ENCODE measurements at regions not wholly inside any gene's neighbourhood (a gene's known extent, or its start where the extent isn't known, plus 50 kb on each side); places are given as distances from the start of the nearest gene placed in this dataset.
"Not testable (repeated sequence)": the region's sequence is repeated elsewhere in the genome, so short reads cannot be mapped to it uniquely, and the experiment has no call there.

DNA sequence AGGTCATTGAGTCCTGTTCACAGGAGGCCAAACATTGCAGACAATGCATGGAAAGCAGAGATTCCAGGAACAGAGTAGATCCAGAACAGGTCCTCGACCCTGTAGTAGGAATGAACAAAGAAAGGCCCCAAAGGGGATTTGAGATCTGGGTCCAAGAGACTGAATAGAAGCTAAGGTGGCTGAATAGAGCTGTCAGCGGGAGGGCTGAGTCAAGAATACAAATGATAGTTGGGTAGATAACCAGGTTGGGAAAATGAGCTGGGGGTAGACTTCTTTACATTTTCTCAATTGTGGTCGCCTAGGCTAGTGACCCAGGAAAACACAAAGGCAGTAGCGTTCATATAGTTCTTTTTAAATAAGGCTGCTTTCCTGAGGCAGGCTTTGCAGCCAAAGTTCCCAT, 103.4 kb upstream of the ELMO1 start:
- Mint-ChIP-seq H3K36me3 (no peaks in the 10 kb centered on the region), H3K9me3 (peaks cover 0 to 2% (median 0%) of the 10 kb centered on the region in 11 donors), H3K27ac (no peak overlapping the region), H3K4me3 (no peak overlapping the region), H3K4me1 (no peaks in the 10 kb centered on the region), H3K27me3 (peaks cover 0 to 12% (median 9%) of the 10 kb centered on the region in 5 donors)
- no peaks in the 10 kb centered on the region for H3K36me3 ChIP-seq (ENCODE audit: control insufficient read depth in 2 of 3, insufficient read depth in 3 of 3, low read length in 3 of 3)
- intact Hi-C loops (cut with micrococcal nuclease), result no loop called here
- DNase-seq (no peak), ATAC-seq (no peak)
- H3K9me3 ChIP-seq (ENCODE audit: control insufficient read depth in 2 of 3, low read length in 3 of 3), result no peaks in the 10 kb centered on the region
- ChIA-PET CTCF (no interaction called here), POLR2A (no interaction called here)
- H3K4me1 ChIP-seq (ENCODE audit: control insufficient read depth in 2 of 2, insufficient read depth in 2 of 2, low read length in 2 of 2), result no peaks in the 10 kb centered on the region
- H3K27ac ChIP-seq (ENCODE audit: low read depth, low read length), result no peak overlapping the region
- H3K27me3 ChIP-seq (ENCODE audit: control insufficient read depth in 2 of 2, insufficient read depth in 2 of 2, low read length in 2 of 2), result no peaks in the 10 kb centered on the region
- H3K4me3 ChIP-seq (ENCODE audit: low read length), result no peak overlapping the region

DNA sequence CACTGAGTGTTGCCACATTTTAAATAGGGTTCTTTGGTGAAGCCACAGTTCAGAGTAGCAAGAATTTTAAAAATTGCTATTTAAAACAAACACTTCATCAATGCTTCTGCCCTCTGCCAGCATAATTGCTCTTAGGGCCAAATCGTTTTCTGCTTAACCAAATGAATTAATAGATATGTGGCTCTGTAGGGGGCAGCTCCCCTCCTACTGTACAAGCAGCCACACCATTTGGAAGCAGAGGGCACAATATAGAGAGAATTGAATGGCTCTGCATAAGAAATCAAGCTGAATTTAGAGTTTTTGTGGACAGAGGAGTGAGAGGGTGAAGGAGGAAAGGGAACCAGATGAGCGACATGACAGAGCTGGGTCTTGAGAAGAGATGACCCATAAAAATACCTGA, 103.8 kb upstream of the ELMO1 start:
- intact Hi-C loops (cut with micrococcal nuclease), result not testable (repeated sequence)

DNA sequence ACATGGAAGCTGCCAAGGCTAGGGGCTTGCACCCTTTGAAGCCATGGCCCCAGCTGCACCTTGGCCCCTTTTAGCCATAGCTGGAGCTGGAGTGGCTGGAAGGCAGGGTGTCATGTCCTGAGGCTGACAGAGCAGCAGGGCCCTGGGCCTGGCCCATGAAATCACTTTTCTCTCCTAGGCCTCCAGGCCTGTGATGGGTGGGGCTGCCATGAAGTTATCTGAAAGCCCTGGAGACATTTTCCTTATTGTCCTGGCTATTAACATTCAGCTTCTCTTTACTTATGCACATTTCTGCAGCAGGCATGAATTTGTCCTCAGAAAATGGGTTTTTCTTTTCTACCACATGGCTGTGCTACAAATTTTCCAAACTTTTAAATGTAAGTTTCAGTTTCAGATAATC, 106.9 kb upstream of the ELMO1 start:
- ChIA-PET CTCF (no interaction called here), POLR2A (no interaction called here)
- intact Hi-C loops (cut with micrococcal nuclease), result no loop called here
- H3K4me3 ChIP-seq (ENCODE audit: low read length), result no peak overlapping the region
- H3K4me1 ChIP-seq (ENCODE audit: control insufficient read depth in 2 of 2, insufficient read depth in 2 of 2, low read length in 2 of 2), result no peaks in the 10 kb centered on the region
- H3K9me3 Mint-ChIP-seq, result peaks cover 0 to 2% (median 0%) of the 10 kb centered on the region in 11 donors
- peaks cover 0 to 19% (median 13%) of the 10 kb centered on the region in 5 donors for H3K27me3 Mint-ChIP-seq
- no peak for DNase-seq
- H3K4me3 Mint-ChIP-seq, result no peak overlapping the region
- peaks cover 0 to 4% (median 0%) of the 10 kb centered on the region in 7 donors for H3K4me1 Mint-ChIP-seq
- no peaks in the 10 kb centered on the region for H3K36me3 Mint-ChIP-seq
- no peaks in the 10 kb centered on the region for H3K9me3 ChIP-seq (ENCODE audit: control insufficient read depth in 2 of 3, low read length in 3 of 3)
- H3K36me3 ChIP-seq (ENCODE audit: control insufficient read depth in 2 of 3, insufficient read depth in 3 of 3, low read length in 3 of 3), result no peaks in the 10 kb centered on the region
- no peak for ATAC-seq
- H3K27ac ChIP-seq (ENCODE audit: low read depth, low read length), result no peak overlapping the region
- no peak overlapping the region for H3K27ac Mint-ChIP-seq
- no peaks in the 10 kb centered on the region for H3K27me3 ChIP-seq (ENCODE audit: control insufficient read depth in 2 of 2, insufficient read depth in 2 of 2, low read length in 2 of 2)

More for the DNA sequence above, 103.8 kb upstream of the ELMO1 start:
- H3K27ac ChIP-seq (ENCODE audit: low read depth, low read length); H3K4me3 Mint-ChIP-seq; H3K9me3 ChIP-seq (ENCODE audit: control insufficient read depth in 2 of 3, low read length in 3 of 3); DNase-seq; CTCF ChIA-PET; H3K4me1 ChIP-seq (ENCODE audit: control insufficient read depth in 2 of 2, insufficient read depth in 2 of 2, low read length in 2 of 2); H3K27ac Mint-ChIP-seq; H3K4me1 Mint-ChIP-seq; H3K27me3 ChIP-seq (ENCODE audit: control insufficient read depth in 2 of 2, insufficient read depth in 2 of 2, low read length in 2 of 2); POLR2A ChIA-PET; H3K4me3 ChIP-seq (ENCODE audit: low read length); H3K36me3 ChIP-seq (ENCODE audit: control insufficient read depth in 2 of 3, insufficient read depth in 3 of 3, low read length in 3 of 3); ATAC-seq; H3K36me3 Mint-ChIP-seq; H3K9me3 Mint-ChIP-seq: not testable (repeated sequence)
- H3K27me3 Mint-ChIP-seq, result peaks cover 0 to 11% (median 10%) of the 10 kb centered on the region in 5 donors

DNA sequence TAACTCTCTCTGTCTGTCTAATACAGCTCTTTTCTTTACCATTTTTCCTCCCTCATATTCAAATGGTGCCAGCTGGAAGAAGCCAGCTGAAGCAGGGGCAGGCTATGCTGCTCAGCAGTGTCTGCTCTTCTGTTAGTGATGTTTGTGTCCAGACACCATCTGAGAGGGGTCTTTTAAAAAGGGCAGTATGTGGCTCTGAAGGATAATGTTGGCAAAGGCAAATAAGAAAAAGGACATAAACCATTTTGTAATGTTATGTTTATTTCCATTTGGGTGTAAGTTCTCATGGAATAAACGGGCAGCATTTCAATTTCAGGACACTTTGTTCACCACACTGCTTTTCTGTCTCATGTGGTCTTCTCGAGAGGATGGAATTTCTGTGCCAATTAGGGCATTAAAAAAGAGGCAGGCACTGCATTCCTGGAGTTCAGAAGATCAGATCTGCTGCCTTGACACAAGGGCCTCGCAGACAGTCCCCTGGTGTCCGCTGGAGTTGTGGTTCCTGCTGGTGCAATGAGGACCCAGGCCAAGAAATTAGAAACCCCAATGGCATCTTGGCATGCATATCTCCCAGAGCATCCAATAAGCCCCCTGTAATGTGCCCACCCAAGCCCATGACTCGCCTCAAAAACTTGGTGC, 109.0 kb upstream of the ELMO1 start:
- no peak overlapping the region for H3K4me3 Mint-ChIP-seq
- H3K27me3 ChIP-seq (ENCODE audit: control insufficient read depth in 2 of 2, insufficient read depth in 2 of 2, low read length in 2 of 2), result no peaks in the 10 kb centered on the region
- no peaks in the 10 kb centered on the region for H3K9me3 ChIP-seq (ENCODE audit: control insufficient read depth in 2 of 3, low read length in 3 of 3)
- ChIA-PET CTCF (no interaction called here), POLR2A (no interaction called here)
- no peaks in the 10 kb centered on the region for H3K4me1 ChIP-seq (ENCODE audit: control insufficient read depth in 2 of 2, insufficient read depth in 2 of 2, low read length in 2 of 2)
- no peak overlapping the region for H3K27ac ChIP-seq (ENCODE audit: low read depth, low read length)
- DNase-seq (no peak), ATAC-seq (no peak)
- peaks cover 0 to 2% (median 0%) of the 10 kb centered on the region in 11 donors for H3K9me3 Mint-ChIP-seq
- H3K4me3 ChIP-seq (ENCODE audit: low read length), result no peak overlapping the region
- H3K27me3 Mint-ChIP-seq, result peaks cover 0 to 16% (median 8%) of the 10 kb centered on the region in 5 donors
- H3K36me3 ChIP-seq (ENCODE audit: control insufficient read depth in 2 of 3, insufficient read depth in 3 of 3, low read length in 3 of 3), result no peaks in the 10 kb centered on the region
- H3K36me3 Mint-ChIP-seq, result no peaks in the 10 kb centered on the region
- intact Hi-C loops (cut with micrococcal nuclease), result no loop called here
- H3K4me1 Mint-ChIP-seq, result peaks cover 0 to 4% (median 0%) of the 10 kb centered on the region in 7 donors
- H3K27ac Mint-ChIP-seq, result no peak overlapping the region

DNA sequence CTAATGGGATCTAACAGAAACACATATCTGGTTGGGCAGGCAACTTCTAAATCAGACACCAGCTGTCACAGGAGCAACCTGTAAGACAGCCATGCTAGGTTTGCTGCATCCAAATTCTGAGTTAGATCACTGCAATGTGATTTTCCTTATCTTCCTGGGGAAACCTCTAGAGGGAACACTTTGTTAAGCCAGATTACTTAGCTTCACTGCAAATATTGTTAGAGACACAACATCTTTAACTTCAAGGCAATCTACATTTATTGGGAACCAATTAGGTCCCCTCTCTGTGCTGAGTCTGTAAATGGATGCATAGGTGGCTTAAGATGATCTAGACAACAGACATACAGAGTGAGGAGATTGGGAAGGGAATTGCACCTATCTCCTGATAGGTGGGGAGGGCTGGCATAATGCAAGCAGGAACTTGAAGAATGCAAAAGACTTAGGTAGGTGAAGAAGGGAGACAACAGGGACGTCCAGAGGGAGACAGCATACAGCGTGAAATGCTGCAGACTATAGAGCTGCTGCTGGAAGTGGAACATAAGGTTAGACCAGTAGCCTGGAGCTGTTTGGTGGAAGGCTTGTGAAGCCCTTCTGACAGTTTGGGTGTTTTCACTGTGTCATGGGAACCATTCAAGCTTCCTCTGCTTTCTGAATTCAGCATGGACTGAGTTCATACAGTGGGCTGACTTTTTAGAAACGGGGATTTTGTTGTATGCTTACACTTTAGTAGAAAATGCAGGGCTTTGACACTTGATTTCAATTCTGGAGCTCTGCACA, 109.8 kb upstream of the ELMO1 start:
- ATAC-seq, result no peak
- Histone ChIP-seq H3K36me3 (ENCODE audit: control insufficient read depth in 2 of 3, insufficient read depth in 3 of 3, low read length in 3 of 3) (no peaks in the 10 kb centered on the region), H3K27me3 (ENCODE audit: control insufficient read depth in 2 of 2, insufficient read depth in 2 of 2, low read length in 2 of 2) (no peaks in the 10 kb centered on the region), H3K4me1 (ENCODE audit: control insufficient read depth in 2 of 2, insufficient read depth in 2 of 2, low read length in 2 of 2) (no peaks in the 10 kb centered on the region), H3K4me3 (ENCODE audit: low read length) (no peak overlapping the region), H3K27ac (ENCODE audit: low read depth, low read length) (no peak overlapping the region), H3K9me3 (ENCODE audit: control insufficient read depth in 2 of 3, low read length in 3 of 3) (no peaks in the 10 kb centered on the region)
- H3K4me3 Mint-ChIP-seq, result no peak overlapping the region
- H3K36me3 Mint-ChIP-seq, result no peaks in the 10 kb centered on the region
- H3K27me3 Mint-ChIP-seq, result peaks cover 0 to 12% (median 11%) of the 10 kb centered on the region in 5 donors
- H3K27ac Mint-ChIP-seq, result no peak overlapping the region
- POLR2A ChIA-PET, result no interaction called here
- CTCF ChIA-PET, result no interaction called here
- DNase-seq, result no peak
- intact Hi-C loops (cut with micrococcal nuclease), result no loop called here
- peaks cover 0 to 4% (median 0%) of the 10 kb centered on the region in 7 donors for H3K4me1 Mint-ChIP-seq
- peaks cover 0 to 2% (median 0%) of the 10 kb centered on the region in 11 donors for H3K9me3 Mint-ChIP-seq

DNA sequence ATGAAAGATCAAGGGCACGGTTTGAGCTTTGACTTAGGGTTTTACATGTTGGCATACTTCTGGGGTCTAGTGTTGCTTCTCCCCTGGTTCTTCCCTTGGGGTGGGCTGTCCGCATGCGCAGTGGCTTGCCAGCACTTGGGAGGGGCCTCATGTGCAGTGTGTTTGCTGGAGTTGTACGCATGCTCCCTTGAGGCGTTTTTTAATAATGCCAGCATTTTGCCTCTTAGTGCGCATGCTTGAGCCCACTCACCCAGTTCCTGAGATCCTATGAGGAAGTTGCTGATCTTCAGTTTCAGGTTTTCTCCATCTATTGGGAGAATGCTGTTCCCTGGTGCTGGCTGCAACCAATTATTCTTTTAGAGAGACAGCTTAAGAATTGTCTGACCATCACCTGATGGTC, 113.4 kb upstream of the GPR141 start:
- H3K27me3 Mint-ChIP-seq, result peaks cover 12 to 43% (median 38%) of the 10 kb centered on the region in 5 donors

DNA sequence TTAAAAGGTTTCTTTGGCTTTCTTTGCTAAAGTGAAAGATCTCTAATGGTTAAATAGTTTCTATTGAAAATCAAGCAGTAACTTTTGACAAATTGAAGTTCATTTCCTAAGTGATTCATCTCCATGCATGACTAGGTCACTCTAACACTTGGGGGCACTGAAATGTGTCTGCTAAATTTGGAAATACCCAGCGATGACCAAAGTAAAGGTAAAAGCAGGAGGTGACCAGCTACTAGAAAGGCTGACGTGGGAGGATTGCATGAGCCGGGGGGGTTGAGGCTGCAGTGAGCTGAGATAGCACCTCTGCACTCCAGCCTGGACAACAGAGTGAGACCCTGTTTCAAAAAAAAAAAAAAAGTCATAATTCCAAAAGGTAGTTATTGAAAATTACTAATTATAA, 111.8 kb upstream of the GPR141 start:
- POLR2A ChIA-PET, result no interaction called here
- H3K9me3 ChIP-seq (ENCODE audit: control insufficient read depth in 2 of 3, low read length in 3 of 3), result no peaks in the 10 kb centered on the region
- intact Hi-C loops (cut with micrococcal nuclease), result no loop called here
- CTCF ChIA-PET, result no interaction called here
- H3K4me3 Mint-ChIP-seq, result no peak overlapping the region
- H3K27ac Mint-ChIP-seq, result no peak overlapping the region
- H3K27me3 ChIP-seq (ENCODE audit: control insufficient read depth in 2 of 2, insufficient read depth in 2 of 2, low read length in 2 of 2), result no peaks in the 10 kb centered on the region
- H3K4me3 ChIP-seq (ENCODE audit: low read length), result no peak overlapping the region
- no peaks in the 10 kb centered on the region for H3K36me3 Mint-ChIP-seq
- peaks cover 0 to 2% (median 0%) of the 10 kb centered on the region in 11 donors for H3K9me3 Mint-ChIP-seq
- H3K4me1 ChIP-seq (ENCODE audit: control insufficient read depth in 2 of 2, insufficient read depth in 2 of 2, low read length in 2 of 2), result no peaks in the 10 kb centered on the region
- DNase-seq (no peak), ATAC-seq (no peak)
- no peak overlapping the region for H3K27ac ChIP-seq (ENCODE audit: low read depth, low read length)
- no peaks in the 10 kb centered on the region for H3K36me3 ChIP-seq (ENCODE audit: control insufficient read depth in 2 of 3, insufficient read depth in 3 of 3, low read length in 3 of 3)
- H3K4me1 Mint-ChIP-seq, result no peaks in the 10 kb centered on the region
- H3K27me3 Mint-ChIP-seq, result peaks cover 12 to 42% (median 33%) of the 10 kb centered on the region in 5 donors

More for the DNA sequence above, 113.4 kb upstream of the GPR141 start:
- H3K9me3 Mint-ChIP-seq, result peaks cover 0 to 5% (median 0%) of the 10 kb centered on the region in 11 donors
- H3K27ac Mint-ChIP-seq, result no peak overlapping the region
- Histone ChIP-seq H3K27ac (ENCODE audit: low read depth, low read length) (no peak overlapping the region), H3K9me3 (ENCODE audit: control insufficient read depth in 2 of 3, low read length in 3 of 3) (no peaks in the 10 kb centered on the region), H3K4me1 (ENCODE audit: control insufficient read depth in 2 of 2, insufficient read depth in 2 of 2, low read length in 2 of 2) (no peaks in the 10 kb centered on the region), H3K27me3 (ENCODE audit: control insufficient read depth in 2 of 2, insufficient read depth in 2 of 2, low read length in 2 of 2) (no peaks in the 10 kb centered on the region), H3K36me3 (ENCODE audit: control insufficient read depth in 2 of 3, insufficient read depth in 3 of 3, low read length in 3 of 3) (no peaks in the 10 kb centered on the region), H3K4me3 (ENCODE audit: low read length) (no peak overlapping the region)
- H3K4me1 Mint-ChIP-seq, result no peaks in the 10 kb centered on the region
- ChIA-PET POLR2A (no interaction called here), CTCF (no interaction called here)
- DNase-seq, result no peak
- intact Hi-C loops (cut with micrococcal nuclease), result no loop called here
- H3K4me3 Mint-ChIP-seq, result no peak overlapping the region
- H3K36me3 Mint-ChIP-seq, result no peaks in the 10 kb centered on the region
- ATAC-seq, result no peak

Data from naive thymus-derived CD4-positive, alpha-beta T cell (primary cell).